GM10266 (cell line): ENCODE measurements at regions not wholly inside any gene's neighbourhood (a gene's known extent, or its start where the extent isn't known, plus 50 kb on each side); places are given as distances from the start of the nearest gene placed in this dataset.
"Not testable (repeated sequence)": the region's sequence is repeated elsewhere in the genome, so short reads cannot be mapped to it uniquely, and the experiment has no call there.

Experiments
- DNase-seq: peaks from one replicate; pipeline ENCODE4 v3.0.0; 2012; ENCODE audit errors: extremely low spot score

GRCh38 chr4:4028752-4029151 lies 198.0 kb downstream of the OTOP1 start:
- not testable (repeated sequence) for DNase-seq

- not testable (repeated sequence) for DNase-seq
Measured at GRCh38 chr4:4030509-4030908, 196.2 kb downstream of the OTOP1 start.

GRCh38 chr4:4031446-4032135 lies 195.1 kb downstream of the OTOP1 start:
- DNase-seq, result not testable (repeated sequence)

GRCh38 chr4:4032364-4032763 lies 194.4 kb downstream of the OTOP1 start:
- DNase-seq, result not testable (repeated sequence)

- DNase-seq, result not testable (repeated sequence)
Measured at GRCh38 chr4:4032801-4033605, 193.7 kb downstream of the OTOP1 start.

- not testable (repeated sequence) for DNase-seq
Measured at GRCh38 chr4:4037399-4038138, 189.2 kb downstream of the OTOP1 start.

- DNase-seq, result not testable (repeated sequence)
Measured at GRCh38 chr4:4045823-4046222, 180.9 kb downstream of the OTOP1 start.

GRCh38 chr4:4046686-4047085 lies 180.0 kb downstream of the OTOP1 start:
- DNase-seq, result not testable (repeated sequence)

- not testable (repeated sequence) for DNase-seq
Measured at GRCh38 chr4:4047202-4047601, 179.5 kb downstream of the OTOP1 start.

GRCh38 chr4:4048227-4048626 lies 178.5 kb downstream of the OTOP1 start:
- not testable (repeated sequence) for DNase-seq

GRCh38 chr4:4050781-4051180 lies 175.9 kb downstream of the OTOP1 start:
- not testable (repeated sequence) for DNase-seq

- DNase-seq, result not testable (repeated sequence)
Measured at GRCh38 chr4:4052933-4053332, 173.8 kb downstream of the OTOP1 start.

- not testable (repeated sequence) for DNase-seq
Measured at GRCh38 chr4:4057226-4057625, 169.5 kb downstream of the OTOP1 start.

- DNase-seq, result not testable (repeated sequence)
Measured at GRCh38 chr4:4084171-4084570, 142.6 kb downstream of the OTOP1 start.

GRCh38 chr4:4089716-4090419 lies 136.9 kb downstream of the OTOP1 start:
- DNase-seq, result not testable (repeated sequence)

GRCh38 chr4:4090720-4091119 lies 136.0 kb downstream of the OTOP1 start:
- DNase-seq, result not testable (repeated sequence)

GRCh38 chr4:4092159-4092558 lies 134.6 kb downstream of the OTOP1 start:
- not testable (repeated sequence) for DNase-seq

GRCh38 chr4:4099610-4100009 lies 127.1 kb downstream of the OTOP1 start:
- not testable (repeated sequence) for DNase-seq

GRCh38 chr4:4106923-4107322 lies 119.8 kb downstream of the OTOP1 start:
- peak; percentile 10 for DNase-seq
